Neural cell (in vitro differentiated cells): ENCODE measurements at regions not wholly inside any gene's neighbourhood (a gene's known extent, or its start where the extent isn't known, plus 50 kb on each side); places are given as distances from the start of the nearest gene placed in this dataset.

Experiments used
- H2AFZ ChIP-seq: fragments of 200-600, 300-800 bp; sonication (generic), shearing (Covaris generic); 2 replicates; pipeline ENCODE4 v1.6.0; 2014; ENCODE audit warnings: low read depth, mild to moderate bottlenecking, antibody characterized with exemption, low read length, moderate library complexity
- H3F3A ChIP-seq: fragments of 200-600 bp; shearing (Covaris generic); 2 replicates; pipeline ENCODE4 v1.6.1; 2016; ENCODE audit warnings: mild to moderate bottlenecking, moderate library complexity, mixed read lengths, antibody characterized with exemption, low read length; ENCODE audit not compliant: insufficient read depth, poor library complexity, severe bottlenecking
- H3K27ac ChIP-seq: fragments of 200-600, 300-800 bp; sonication (generic), shearing (Covaris generic); 2 replicates; pipeline ENCODE4 v1.5.1; 2014; ENCODE audit warnings: mild to moderate bottlenecking, low read length, moderate library complexity
- H3K27me3 ChIP-seq: fragments of 300-800, 200-600 bp; sonication (generic), shearing (Covaris generic); 2 replicates; pipeline ENCODE4 v1.6.0; 2014; ENCODE audit warnings: mild to moderate bottlenecking, low read depth, low read length, moderate library complexity; ENCODE audit not compliant: insufficient read depth
- H3K36me3 ChIP-seq: fragments of 300-800, 200-600 bp; sonication (generic), shearing (Covaris generic); 2 replicates; pipeline ENCODE4 v1.5.1; 2014; ENCODE audit warnings: mild to moderate bottlenecking, antibody characterized with exemption, low read length, moderate library complexity; ENCODE audit not compliant: insufficient read depth
- H3K4me2 ChIP-seq: fragments of 300-800, 200-600 bp; sonication (generic), shearing (Covaris generic); 2 replicates; pipeline ENCODE4 v1.6.0; 2014; ENCODE audit warnings: mild to moderate bottlenecking, low read length
- H3K4me3 ChIP-seq: fragments of 300-800, 200-600 bp; sonication (generic), shearing (Covaris generic); 2 replicates; pipeline ENCODE4 v1.5.1; 2014; ENCODE audit warnings: mild to moderate bottlenecking, low read length, moderate library complexity
- H3K79me2 ChIP-seq: fragments of 200-600 bp; shearing (Covaris generic); replicated peaks from 2 replicates; pipeline ENCODE4 v1.6.0; 2014; ENCODE audit warnings: mild to moderate bottlenecking, low read length, moderate library complexity; ENCODE audit not compliant: insufficient read depth
- H3K9ac ChIP-seq: fragments of 300-800, 200-600 bp; sonication (generic), shearing (Covaris generic); 2 replicates; pipeline ENCODE4 v1.6.1; 2016; ENCODE audit warnings: mild to moderate bottlenecking, low read length, mixed read lengths
- H3K9me2 ChIP-seq: fragments of 200-600 bp; shearing (Covaris generic); 2 replicates; pipeline ENCODE4 v1.6.1; 2016; ENCODE audit warnings: mild to moderate bottlenecking, low read length, mixed read lengths; ENCODE audit not compliant: insufficient read depth
- H3K9me3 ChIP-seq: fragments of 200-600, 300-800 bp; sonication (generic), shearing (Covaris generic); 2 replicates; pipeline ENCODE4 v1.6.1; 2016; ENCODE audit warnings: mild to moderate bottlenecking, mixed run types, low read length, moderate library complexity, mixed read lengths
- H4K20me1 ChIP-seq: fragments of 200-600 bp; shearing (Covaris generic); 2 replicates; pipeline ENCODE4 v1.6.1; 2016; ENCODE audit warnings: mild to moderate bottlenecking, mixed run types; ENCODE audit not compliant: insufficient read depth
- CTCF ChIP-seq: fragments of 450-650 bp; IDR thresholded peaks from 2 replicates; pipeline ENCODE4 v1.5.1; 2014; ENCODE audit warnings: antibody characterized with exemption, mild to moderate bottlenecking, moderate library complexity; ENCODE audit not compliant: poor library complexity, severe bottlenecking
- EP300 ChIP-seq: fragments of 450-650 bp; conservative IDR thresholded peaks from 2 replicates; pipeline ENCODE4 v1.6.1; 2014; ENCODE audit warnings: antibody characterized with exemption, mild to moderate bottlenecking, moderate library complexity; ENCODE audit not compliant: poor library complexity, severe bottlenecking
- EZH2 ChIP-seq: fragments of 200-600, 300-800 bp; shearing (Covaris generic), sonication (generic); IDR thresholded peaks from 2 replicates; pipeline ENCODE4 v1.6.1; 2014; ENCODE audit warnings: antibody characterized with exemption, low read length, borderline replicate concordance, mild to moderate bottlenecking; ENCODE audit not compliant: insufficient read depth, poor library complexity, severe bottlenecking
- MXI1 ChIP-seq: fragments of 450-650 bp; conservative IDR thresholded peaks from 2 replicates; pipeline ENCODE4 v1.6.1; 2014; ENCODE audit warnings: antibody characterized with exemption, mild to moderate bottlenecking; ENCODE audit not compliant: poor library complexity, severe bottlenecking
- POLR2AphosphoS5 ChIP-seq: IDR thresholded peaks from 2 replicates; pipeline ENCODE4 v1.6.1; 2012
- RAD21 ChIP-seq: fragments of 450-650 bp; conservative IDR thresholded peaks from 2 replicates; pipeline ENCODE4 v1.6.1; 2014; ENCODE audit warnings: antibody characterized with exemption, mild to moderate bottlenecking, moderate library complexity
- REST ChIP-seq: IDR thresholded peaks from 2 replicates; pipeline ENCODE4 v1.6.1; 2012; ENCODE audit warnings: borderline replicate concordance
- SMC3 ChIP-seq: fragments of 450-650 bp; conservative IDR thresholded peaks from 2 replicates; pipeline ENCODE4 v1.6.1; 2014; ENCODE audit warnings: antibody characterized with exemption, mild to moderate bottlenecking, moderate library complexity; ENCODE audit not compliant: poor library complexity
- TAF1 ChIP-seq: IDR thresholded peaks from 2 replicates; pipeline ENCODE4 v1.6.1; 2012; ENCODE audit warnings: low read depth

GRCh38 chr12:83676781-83677295, 990.1 kb downstream of the TMTC2 start:
- Histone ChIP-seq H3K4me3 (no peak overlapping the region), H3K36me3 (no peaks in the 10 kb centered on the region), H3K9me3 (no peaks in the 10 kb centered on the region), H3K4me2 (no peak overlapping the region), H3K27ac (no peak overlapping the region), H3K9me2 (no peaks in the 10 kb centered on the region), H3K27me3 (no peaks in the 10 kb centered on the region), H4K20me1 (no peaks in the 10 kb centered on the region), H2AFZ (no peak overlapping the region), H3F3A (no peaks in the 10 kb centered on the region), H3K9ac (no peak overlapping the region), H3K79me2 (no peaks in the 10 kb centered on the region)
- TF ChIP-seq REST, result no peak
- no peak for TF ChIP-seq RAD21
- no peak for TF ChIP-seq TAF1
- no peak for TF ChIP-seq CTCF
- no peak for TF ChIP-seq MXI1
- no peak for TF ChIP-seq POLR2AphosphoS5
- TF ChIP-seq EP300, result no peak
- TF ChIP-seq SMC3, result no peak
- no peak for TF ChIP-seq EZH2

GRCh38 chr12:83666690-83667089, 980.0 kb downstream of the TMTC2 start:
- no peak for TF ChIP-seq TAF1
- H3K27ac ChIP-seq, result no peak overlapping the region

More at GRCh38 chr12:83666690-83667089, 980.0 kb downstream of the TMTC2 start:
- Histone ChIP-seq H3K79me2 (no peaks in the 10 kb centered on the region), H3F3A (no peaks in the 10 kb centered on the region), H2AFZ (no peak overlapping the region), H3K4me3 (no peak overlapping the region), H4K20me1 (no peaks in the 10 kb centered on the region), H3K9me3 (no peaks in the 10 kb centered on the region), H3K9me2 (no peaks in the 10 kb centered on the region), H3K4me2 (no peak overlapping the region), H3K27me3 (no peaks in the 10 kb centered on the region), H3K36me3 (no peaks in the 10 kb centered on the region), H3K9ac (no peak overlapping the region)
